22Rv1 (cell line): ENCODE measurements at regions not wholly inside any gene's neighbourhood (a gene's known extent, or its start where the extent isn't known, plus 50 kb on each side); places are given as distances from the start of the nearest gene placed in this dataset.

ENCODE experiments used
- ZFX ChIP-seq: fragments of 450-650 bp; IDR thresholded peaks from 2 replicates; pipeline ENCODE4 v1.6.1; 2017; ENCODE audit warnings: antibody characterized with exemption, borderline replicate concordance
- TF ChIP-seq, protein P1 (sequence below): fragments of 450-650 bp; IDR thresholded peaks from 2 replicates; pipeline ENCODE4 v1.5.1; 2017; ENCODE audit warnings: mild to moderate bottlenecking

DNA sequence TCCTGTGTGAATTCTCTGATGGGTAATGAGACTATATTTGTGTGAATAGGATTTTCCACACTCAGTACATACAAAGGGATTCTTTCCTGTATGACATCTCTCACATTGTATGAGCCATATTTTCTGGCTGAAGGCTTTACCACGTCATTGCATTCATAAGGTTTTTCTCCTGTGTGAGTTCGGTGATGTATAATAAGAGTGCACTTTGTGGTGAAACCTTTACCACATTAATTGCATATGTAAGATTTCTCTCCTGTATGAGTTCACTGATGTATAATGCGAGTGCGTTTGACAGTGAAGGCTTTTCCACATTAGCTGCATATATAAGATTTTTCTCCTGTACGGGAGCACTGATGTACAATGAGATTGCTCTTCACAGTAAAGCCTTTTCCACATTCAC is 455.4 kb upstream of the CNTN5 start:
- TF ChIP-seq, protein P1, sequence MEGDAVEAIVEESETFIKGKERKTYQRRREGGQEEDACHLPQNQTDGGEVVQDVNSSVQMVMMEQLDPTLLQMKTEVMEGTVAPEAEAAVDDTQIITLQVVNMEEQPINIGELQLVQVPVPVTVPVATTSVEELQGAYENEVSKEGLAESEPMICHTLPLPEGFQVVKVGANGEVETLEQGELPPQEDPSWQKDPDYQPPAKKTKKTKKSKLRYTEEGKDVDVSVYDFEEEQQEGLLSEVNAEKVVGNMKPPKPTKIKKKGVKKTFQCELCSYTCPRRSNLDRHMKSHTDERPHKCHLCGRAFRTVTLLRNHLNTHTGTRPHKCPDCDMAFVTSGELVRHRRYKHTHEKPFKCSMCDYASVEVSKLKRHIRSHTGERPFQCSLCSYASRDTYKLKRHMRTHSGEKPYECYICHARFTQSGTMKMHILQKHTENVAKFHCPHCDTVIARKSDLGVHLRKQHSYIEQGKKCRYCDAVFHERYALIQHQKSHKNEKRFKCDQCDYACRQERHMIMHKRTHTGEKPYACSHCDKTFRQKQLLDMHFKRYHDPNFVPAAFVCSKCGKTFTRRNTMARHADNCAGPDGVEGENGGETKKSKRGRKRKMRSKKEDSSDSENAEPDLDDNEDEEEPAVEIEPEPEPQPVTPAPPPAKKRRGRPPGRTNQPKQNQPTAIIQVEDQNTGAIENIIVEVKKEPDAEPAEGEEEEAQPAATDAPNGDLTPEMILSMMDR, result no peak
- TF ChIP-seq ZFX, result no peak
